DMS 273 (cell line): ENCODE measurements at regions not wholly inside any gene's neighbourhood (a gene's known extent, or its start where the extent isn't known, plus 50 kb on each side); places are given as distances from the start of the nearest gene placed in this dataset.

Source experiments
- DNase-seq: peaks from one replicate; lab custom pipeline; 2025; ENCODE audit not compliant: unreplicated experiment; lab: John Stamatoyannopoulos, UW

- DNase-seq: no peak
Observed at GRCh38 chr9:2925016-2925415, 81.1 kb upstream of the PUM3 start.

DNA sequence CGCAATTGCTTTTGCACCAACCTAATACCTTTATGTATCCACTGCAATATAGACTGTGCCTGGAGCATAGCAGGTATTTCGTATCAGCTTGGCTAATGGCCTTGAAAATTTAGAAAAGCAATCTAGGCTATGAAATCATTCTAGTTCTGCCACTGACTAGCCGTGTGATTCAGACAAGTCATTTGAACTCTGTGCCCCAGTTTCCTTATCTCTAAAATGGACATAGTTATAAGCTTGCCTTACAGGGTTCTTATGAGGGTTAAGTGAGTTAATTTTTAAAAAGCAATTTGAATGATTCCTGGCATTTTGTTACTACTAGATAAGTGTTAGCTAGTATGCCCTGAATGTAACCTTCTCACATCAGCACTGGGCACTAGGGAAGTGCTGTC lies 80.5 kb upstream of the PUM3 start:
- DNase-seq: no peak

- DNase-seq: peak; percentile 6
Observed at GRCh38 chr9:2923766-2924379, 80.0 kb upstream of the PUM3 start.

- no peak for DNase-seq
Observed at GRCh38 chr9:2919347-2919746, 75.5 kb upstream of the PUM3 start.

DNA sequence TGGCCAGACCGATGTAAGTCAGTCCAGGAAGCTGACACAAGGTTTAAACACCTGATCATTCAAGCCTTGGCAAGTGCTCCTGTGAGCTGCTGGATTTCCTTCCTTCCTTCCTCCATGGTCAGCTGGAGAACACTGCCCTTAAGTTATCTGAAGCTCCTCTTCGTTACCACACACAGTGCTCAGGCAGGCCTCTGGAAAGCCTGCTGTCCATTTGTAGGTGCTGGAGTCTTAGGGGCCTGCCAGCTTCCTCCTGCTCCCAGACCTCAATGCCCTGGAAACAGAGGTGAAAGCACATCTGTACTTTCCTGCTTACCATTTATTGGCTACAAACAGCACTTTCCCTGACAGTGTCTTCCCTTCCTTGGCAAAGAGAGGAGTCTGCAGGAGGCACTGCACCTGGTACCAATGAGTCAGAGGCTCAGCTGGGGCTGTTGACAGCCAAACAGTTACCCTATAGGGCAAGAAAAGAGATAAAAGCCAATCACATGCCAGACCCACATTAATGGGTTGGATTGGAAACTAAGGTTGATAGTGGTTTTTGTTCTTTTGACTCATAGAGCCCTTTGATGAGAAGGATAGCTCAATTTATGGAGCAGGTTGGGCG lies 72.6 kb upstream of the PUM3 start:
- DNase-seq: peak; percentile 12

- peak; percentile 52 for DNase-seq
Observed at GRCh38 chr9:2913026-2913425, 69.1 kb upstream of the PUM3 start.

GRCh38 chr9:2907411-2907810 lies 63.5 kb upstream of the PUM3 start:
- DNase-seq: no peak

- DNase-seq: no peak
Observed at GRCh38 chr9:2904242-2904930, 60.5 kb upstream of the PUM3 start.
